ENCODE measurements at regions not wholly inside any gene's neighbourhood (a gene's known extent, or its start where the extent isn't known, plus 50 kb on each side); places are given as distances from the start of the nearest gene placed in this dataset.
"Not testable (repeated sequence)": the region's sequence is repeated elsewhere in the genome, so short reads cannot be mapped to it uniquely, and the experiment has no call there.

DNA sequence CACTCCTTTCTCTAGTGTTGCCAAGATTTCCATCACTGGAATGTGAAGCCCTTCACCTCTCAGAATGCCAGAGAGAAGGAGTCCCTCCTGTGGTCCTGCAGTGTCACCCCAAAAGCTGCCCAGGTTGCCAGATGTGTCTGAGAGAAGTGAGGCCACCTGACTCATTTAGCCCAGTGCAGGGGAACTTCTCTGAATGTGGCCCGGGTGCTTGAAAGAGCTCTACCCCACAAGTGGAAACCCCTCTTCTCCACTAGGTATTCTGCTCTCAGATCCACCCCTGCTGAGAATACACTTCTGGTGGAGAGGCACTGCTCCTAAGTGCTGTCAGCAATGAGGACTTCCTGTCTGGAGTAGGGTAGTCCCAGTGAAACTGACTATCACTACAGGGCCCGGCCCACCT, 334.8 kb downstream of the ANAPC1 start:
- H3K27me3 ChIP-seq; DNase-seq; H3K36me3 ChIP-seq; intact Hi-C loops (cut with DNase I); H3K4me3 ChIP-seq (replicated peaks in 1 of 3); H3K27ac ChIP-seq; H3K4me1 ChIP-seq; H3K9me3 ChIP-seq: not testable (repeated sequence)
- WGBS, 2 donors, result 67% methylated on average over 1 of the region's 2 CpGs; no CpG with 5 or more reads in 1 of the 2 donors

DNA sequence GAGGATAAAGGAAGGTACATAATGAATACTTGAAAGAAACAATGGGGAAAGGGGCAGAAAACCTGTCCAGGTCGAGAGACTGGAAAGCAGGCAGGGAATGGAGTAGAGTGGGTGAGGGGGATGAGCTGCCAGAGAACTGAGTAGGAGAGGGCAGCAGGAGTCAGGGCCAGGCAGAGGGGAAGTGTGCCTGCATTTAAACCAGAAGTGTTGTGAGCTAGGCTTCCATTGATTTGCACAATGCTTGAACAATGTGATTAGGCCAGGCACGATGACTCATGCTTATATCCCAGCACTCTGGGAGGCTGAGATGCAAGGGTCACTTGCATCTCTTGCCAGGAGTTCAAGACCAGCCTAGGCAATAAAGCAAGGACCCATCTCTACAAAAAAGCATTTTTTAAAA, 332.6 kb downstream of the ANAPC1 start:
- H3K36me3 ChIP-seq; H3K9me3 ChIP-seq; H3K4me3 ChIP-seq (replicated peaks in 1 of 3); H3K4me1 ChIP-seq; intact Hi-C loops (cut with DNase I); DNase-seq; H3K27me3 ChIP-seq; H3K27ac ChIP-seq: not testable (repeated sequence)
- 37 to 61% methylated on average over 1 of the region's 2 CpGs for WGBS, 2 donors

DNA sequence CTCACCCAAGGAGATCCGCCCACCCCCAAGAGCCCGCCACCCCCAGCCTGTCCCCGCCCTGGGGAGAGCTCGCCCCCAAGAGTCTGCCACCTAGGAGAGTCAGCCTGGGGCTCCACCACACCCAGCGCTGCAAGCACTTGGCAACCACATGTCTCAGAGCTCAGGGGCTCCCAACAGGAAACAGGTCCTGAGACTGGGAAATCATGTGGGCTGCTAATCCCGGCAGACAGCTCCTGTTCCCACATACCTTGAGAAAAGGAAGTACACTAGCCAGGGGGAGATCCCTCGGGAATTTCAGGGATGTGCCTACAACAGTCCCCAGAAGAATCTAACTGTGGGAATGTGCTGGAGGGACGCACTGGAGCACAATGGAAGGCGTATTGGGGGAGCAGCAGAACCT, 331.4 kb downstream of the ANAPC1 start:
- H3K27me3 ChIP-seq; H3K27ac ChIP-seq; H3K9me3 ChIP-seq; intact Hi-C loops (cut with DNase I); DNase-seq; H3K4me1 ChIP-seq; H3K4me3 ChIP-seq (replicated peaks in 1 of 3); H3K36me3 ChIP-seq: not testable (repeated sequence)
- WGBS, 2 donors, result no CpG with 5 or more reads among the region's 9 CpGs

DNA sequence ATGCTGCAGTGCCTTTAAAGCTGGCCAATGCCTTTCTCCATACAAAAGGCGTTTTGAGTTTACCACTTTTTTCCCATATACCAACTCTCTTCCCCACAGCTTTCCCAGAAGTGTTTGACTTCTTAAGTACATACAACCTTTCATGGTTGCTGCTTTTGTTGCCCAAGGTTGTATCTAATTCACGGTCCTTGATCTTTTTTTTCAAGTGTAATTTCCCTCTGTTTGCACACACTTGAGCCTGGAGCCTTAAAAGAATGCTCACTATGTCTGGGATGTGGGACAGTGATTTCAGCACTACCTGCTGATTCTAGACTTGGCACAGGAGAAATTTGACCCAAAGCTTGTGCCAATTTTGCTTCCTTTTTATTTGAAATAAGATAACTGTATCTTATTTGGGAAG, 324.7 kb downstream of the ANAPC1 start:
- H3K27me3 ChIP-seq; H3K9me3 ChIP-seq; intact Hi-C loops (cut with DNase I); H3K36me3 ChIP-seq; H3K4me3 ChIP-seq (replicated peaks in 1 of 3); H3K27ac ChIP-seq; H3K4me1 ChIP-seq: not testable (repeated sequence)
- peak; percentile 14 to 31 for DNase-seq
- WGBS, 2 donors, result 27 to 48% methylated on average over 2 of the region's 2 CpGs

- H3K4me1 ChIP-seq; H3K4me3 ChIP-seq (replicated peaks in 1 of 3); intact Hi-C loops (cut with DNase I); H3K27me3 ChIP-seq; H3K9me3 ChIP-seq; DNase-seq; H3K36me3 ChIP-seq: not testable (repeated sequence)
- WGBS, 2 donors, result 60% methylated on average over 1 of the region's 3 CpGs; no CpG with 5 or more reads in 1 of the 2 donors
- peak overlapping the region in 2 of 3 donors; percentile 50 to 68 for H3K27ac ChIP-seq
Observed at GRCh38 chr2:111559814-111560213, 324.2 kb downstream of the ANAPC1 start.

- 12% methylated on average over 8 of the region's 8 CpGs for whole genome bisulfite sequencing, 2 donors
- H3K36me3 ChIP-seq; H3K4me1 ChIP-seq; intact Hi-C loops (cut with DNase I); H3K27me3 ChIP-seq; H3K4me3 ChIP-seq (replicated peaks in 1 of 3); H3K9me3 ChIP-seq: not testable (repeated sequence)
- H3K27ac ChIP-seq, result peak overlapping the region; percentile 39 to 52 (median 51)
- DNase-seq, result peak; percentile 85 to 87
Observed at GRCh38 chr2:111566068-111566467, 317.9 kb downstream of the ANAPC1 start.

GRCh38 chr2:111567233-111567632, 316.8 kb downstream of the ANAPC1 start:
- WGBS, 2 donors, result 62 to 63% methylated on average over 4 to 5 of the region's 5 CpGs

DNA sequence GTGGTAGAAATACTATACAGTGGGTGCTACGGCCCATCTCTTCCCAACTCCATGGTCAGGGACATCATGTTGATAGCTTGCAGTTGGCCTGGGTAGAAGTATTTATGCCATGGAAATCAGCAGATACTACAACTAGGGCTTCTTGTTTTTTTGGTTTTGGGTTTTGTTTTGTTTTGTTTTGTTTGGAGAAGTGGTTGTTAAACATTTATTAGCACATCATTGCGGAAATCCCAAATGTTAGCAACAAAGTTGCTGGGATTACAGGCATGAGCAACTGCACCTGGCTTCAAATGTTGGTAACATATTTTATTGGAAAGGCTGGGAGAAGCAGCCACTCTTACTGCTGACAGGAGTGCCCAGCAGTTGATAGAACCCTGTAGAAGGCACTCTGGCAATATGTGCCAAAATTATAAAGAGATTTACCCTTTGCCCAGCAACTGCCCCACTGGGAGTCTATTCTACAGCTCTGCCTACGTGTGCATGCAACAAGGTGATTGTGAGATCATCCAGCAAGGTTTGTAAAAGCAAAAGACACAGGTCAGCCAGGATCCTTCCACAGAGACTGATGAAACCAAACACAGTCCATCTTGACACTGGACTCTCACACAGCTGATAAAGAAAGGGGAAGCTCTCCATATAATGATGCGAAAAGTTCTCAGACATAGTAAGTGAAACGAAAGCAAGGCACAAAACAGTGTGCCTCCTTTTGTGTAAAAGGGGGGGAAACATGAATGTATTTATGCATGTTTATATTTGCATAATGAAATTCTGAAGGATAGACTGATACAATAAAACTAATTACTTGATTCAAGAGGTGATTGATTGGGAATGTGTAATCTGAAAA, 314.4 kb downstream of the ANAPC1 start:
- H3K9me3 ChIP-seq; H3K4me3 ChIP-seq (replicated peaks in 1 of 3); intact Hi-C loops (cut with DNase I); H3K36me3 ChIP-seq; H3K4me1 ChIP-seq; DNase-seq; H3K27ac ChIP-seq; H3K27me3 ChIP-seq: not testable (repeated sequence)
- WGBS, 2 donors, result 66 to 73% methylated on average over 4 of the region's 5 CpGs

More at GRCh38 chr2:111567233-111567632, 316.8 kb downstream of the ANAPC1 start:
- intact Hi-C loops (cut with DNase I); H3K36me3 ChIP-seq; H3K9me3 ChIP-seq; H3K27ac ChIP-seq; H3K4me3 ChIP-seq (replicated peaks in 1 of 3); H3K4me1 ChIP-seq; H3K27me3 ChIP-seq: not testable (repeated sequence)
- peak in 1 of 2 donors; percentile 5 for DNase-seq

GRCh38 chr2:111570300-111571114, 313.5 kb downstream of the ANAPC1 start:
- 65 to 79% methylated on average over 9 of the region's 9 CpGs for WGBS, 2 donors
- DNase-seq, H3K9me3 ChIP-seq: not testable (repeated sequence)

GRCh38 chr2:111574803-111575202, 309.2 kb downstream of the ANAPC1 start:
- H3K9me3 ChIP-seq; H3K36me3 ChIP-seq; H3K4me3 ChIP-seq (replicated peaks in 1 of 3); H3K4me1 ChIP-seq; intact Hi-C loops (cut with DNase I); H3K27me3 ChIP-seq; H3K27ac ChIP-seq; DNase-seq: not testable (repeated sequence)
- 97% methylated on average over 4 of the region's 4 CpGs for WGBS, 2 donors

More at GRCh38 chr2:111570300-111571114, 313.5 kb downstream of the ANAPC1 start:
- H3K27ac ChIP-seq; intact Hi-C loops (cut with DNase I); H3K36me3 ChIP-seq; H3K27me3 ChIP-seq; H3K4me1 ChIP-seq; H3K4me3 ChIP-seq (replicated peaks in 1 of 3): not testable (repeated sequence)

- intact Hi-C loops (cut with DNase I); DNase-seq; H3K4me3 ChIP-seq (replicated peaks in 1 of 3); H3K36me3 ChIP-seq; H3K4me1 ChIP-seq; H3K27ac ChIP-seq; H3K27me3 ChIP-seq; H3K9me3 ChIP-seq: not testable (repeated sequence)
- 91 to 93% methylated on average over 16 to 17 of the region's 18 CpGs for WGBS, 2 donors
Observed at GRCh38 chr2:111577154-111577885, 306.7 kb downstream of the ANAPC1 start.

DNA sequence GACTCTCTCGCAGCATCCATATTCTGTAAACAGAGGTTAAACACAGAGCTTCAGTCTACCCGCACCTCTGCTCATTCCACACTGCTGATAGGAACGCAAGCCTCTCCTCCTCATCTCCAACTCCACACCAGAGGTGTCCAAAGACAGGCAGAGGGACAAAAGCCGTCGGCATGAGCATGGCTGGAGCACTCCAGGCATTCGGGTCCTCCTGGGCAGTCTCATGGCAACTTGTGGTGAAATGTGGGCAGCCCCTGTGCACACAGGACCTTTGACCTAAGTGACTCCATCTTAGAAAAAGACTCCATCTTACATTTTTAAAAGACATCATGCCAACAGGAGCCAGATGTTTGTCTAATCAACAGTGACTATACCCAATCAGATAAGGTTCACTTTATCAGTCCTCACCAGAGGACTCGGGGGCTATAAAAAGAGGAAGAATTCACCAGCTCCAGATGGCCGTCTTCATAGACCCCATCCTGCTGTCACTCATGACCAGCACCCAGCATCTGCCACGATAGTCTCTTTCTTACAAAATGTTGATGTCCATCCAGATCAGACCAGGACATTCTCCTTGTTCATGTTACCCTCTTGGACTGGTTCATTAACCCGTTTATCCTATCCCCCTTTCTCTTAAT, 304.4 kb downstream of the ANAPC1 start:
- H3K36me3 ChIP-seq; H3K4me1 ChIP-seq; DNase-seq; H3K4me3 ChIP-seq (replicated peaks in 1 of 3); H3K27ac ChIP-seq; intact Hi-C loops (cut with DNase I); H3K27me3 ChIP-seq; H3K9me3 ChIP-seq: not testable (repeated sequence)
- 91 to 93% methylated on average over 10 of the region's 10 CpGs for WGBS, 2 donors

Data from thyroid gland (tissue), 4 donors.